Large intestine (tissue), 3 donors: ENCODE measurements at regions not wholly inside any gene's neighbourhood (a gene's known extent, or its start where the extent isn't known, plus 50 kb on each side); places are given as distances from the start of the nearest gene placed in this dataset.

Experiments
- DNase-seq, 2 donors: peaks; one replicate each; pipeline versions ENCODE4 v3.0.0 to v3.0.0-alpha.2; 2013
- H3K27ac ChIP-seq: one replicate; pipeline ENCODE4 v1.5.1; 2013; ENCODE audit warnings: low read length
- H3K27me3 ChIP-seq: 2 replicates; pipeline ENCODE4 v1.6.1; 2013; ENCODE audit warnings: low read length; ENCODE audit not compliant: control insufficient read depth, insufficient read depth
- H3K36me3 ChIP-seq: 2 replicates; pipeline ENCODE4 v1.6.1; 2013; ENCODE audit warnings: low read length; ENCODE audit not compliant: control insufficient read depth, insufficient read depth
- H3K4me1 ChIP-seq: one replicate; pipeline ENCODE4 v1.6.1; 2013; ENCODE audit warnings: low read length; ENCODE audit not compliant: control insufficient read depth, insufficient read depth
- H3K4me3 ChIP-seq: one replicate; pipeline ENCODE4 v1.5.1; 2013; ENCODE audit warnings: low read length
- H3K9me3 ChIP-seq: one replicate; pipeline ENCODE4 v1.6.1; 2013; ENCODE audit warnings: mild to moderate bottlenecking, low read depth, low read length, moderate library complexity; ENCODE audit not compliant: control insufficient read depth
- WGBS: methylation state at CpG from one replicate; pipeline ENCODE4 v1.1.5; 2013; ENCODE audit warnings: low lambda C conversion rate; ENCODE audit not compliant: insufficient coverage; 5-methylcytosine and 5-hydroxymethylcytosine counted together

GRCh38 chr16:26276289-26276688 lies 584.5 kb downstream of the HS3ST4 start:
- no peaks in the 10 kb centered on the region for H3K4me1 ChIP-seq
- no peak overlapping the region for H3K27ac ChIP-seq
- H3K4me3 ChIP-seq, result no peak overlapping the region
- no peaks in the 10 kb centered on the region for H3K36me3 ChIP-seq
- H3K9me3 ChIP-seq, result no peaks in the 10 kb centered on the region
- no CpG with 5 or more reads among the region's 4 CpGs for WGBS
- no peaks in the 10 kb centered on the region for H3K27me3 ChIP-seq
- no peak for DNase-seq

GRCh38 chr16:26281381-26282110 lies 589.8 kb downstream of the HS3ST4 start:
- whole genome bisulfite sequencing, result 20% methylated on average over 1 of the region's 8 CpGs
- Histone ChIP-seq H3K27me3 (no peaks in the 10 kb centered on the region), H3K36me3 (no peaks in the 10 kb centered on the region), H3K4me3 (no peak overlapping the region), H3K27ac (peak overlapping the region; percentile 16), H3K4me1 (peaks cover 10% of the 10 kb centered on the region), H3K9me3 (no peaks in the 10 kb centered on the region)
- peak; percentile 56 to 82 for DNase-seq

GRCh38 chr16:26295625-26296304 lies 604.0 kb downstream of the HS3ST4 start:
- DNase-seq, result no peak
- no peaks in the 10 kb centered on the region for H3K27me3 ChIP-seq
- 93% methylated on average over 2 of the region's 12 CpGs for WGBS

GRCh38 chr16:26301516-26301915 lies 609.8 kb downstream of the HS3ST4 start:
- WGBS, result 83% methylated on average over 2 of the region's 2 CpGs

More at GRCh38 chr16:26295625-26296304, 604.0 kb downstream of the HS3ST4 start:
- no peaks in the 10 kb centered on the region for H3K9me3 ChIP-seq
- no peak overlapping the region for H3K4me3 ChIP-seq
- no peak overlapping the region for H3K27ac ChIP-seq
- no peaks in the 10 kb centered on the region for H3K36me3 ChIP-seq
- H3K4me1 ChIP-seq, result no peaks in the 10 kb centered on the region

GRCh38 chr16:26316683-26317464 lies 625.1 kb downstream of the HS3ST4 start:
- Histone ChIP-seq H3K27me3 (no peaks in the 10 kb centered on the region), H3K4me1 (no peaks in the 10 kb centered on the region), H3K27ac (no peak overlapping the region), H3K36me3 (no peaks in the 10 kb centered on the region), H3K9me3 (no peaks in the 10 kb centered on the region), H3K4me3 (no peak overlapping the region)
- no peak for DNase-seq
- WGBS, result 93% methylated on average over 4 of the region's 12 CpGs

More at GRCh38 chr16:26301516-26301915, 609.8 kb downstream of the HS3ST4 start:
- Histone ChIP-seq H3K4me1 (no peaks in the 10 kb centered on the region), H3K9me3 (no peaks in the 10 kb centered on the region), H3K27me3 (no peaks in the 10 kb centered on the region), H3K27ac (no peak overlapping the region), H3K4me3 (no peak overlapping the region), H3K36me3 (no peaks in the 10 kb centered on the region)
- no peak for DNase-seq

GRCh38 chr16:26317885-26318284 lies 626.1 kb downstream of the HS3ST4 start:
- Histone ChIP-seq H3K36me3 (no peaks in the 10 kb centered on the region), H3K27ac (no peak overlapping the region), H3K4me3 (no peak overlapping the region), H3K9me3 (no peaks in the 10 kb centered on the region), H3K27me3 (no peaks in the 10 kb centered on the region), H3K4me1 (no peaks in the 10 kb centered on the region)
- DNase-seq, result no peak

- no peaks in the 10 kb centered on the region for H3K36me3 ChIP-seq
- WGBS, result 100% methylated on average over 1 of the region's 1 CpG
- no peaks in the 10 kb centered on the region for H3K9me3 ChIP-seq
- no peak overlapping the region for H3K4me3 ChIP-seq
- DNase-seq, result no peak
- no peak overlapping the region for H3K27ac ChIP-seq
- no peaks in the 10 kb centered on the region for H3K27me3 ChIP-seq
- peaks cover 18% of the 10 kb centered on the region for H3K4me1 ChIP-seq
Observed at GRCh38 chr16:26330654-26331053, 638.9 kb downstream of the HS3ST4 start.

GRCh38 chr16:26334218-26335111 lies 642.7 kb downstream of the HS3ST4 start:
- WGBS, result 14% methylated on average over 1 of the region's 8 CpGs

GRCh38 chr16:26335236-26335853 lies 643.6 kb downstream of the HS3ST4 start:
- Histone ChIP-seq H3K4me3 (no peak overlapping the region), H3K4me1 (peaks cover 22% of the 10 kb centered on the region), H3K27ac (no peak overlapping the region), H3K27me3 (no peaks in the 10 kb centered on the region), H3K36me3 (no peaks in the 10 kb centered on the region), H3K9me3 (no peaks in the 10 kb centered on the region)
- peak; percentile 27 to 72 for DNase-seq
- WGBS, result no CpG with 5 or more reads among the region's 6 CpGs

More at GRCh38 chr16:26334218-26335111, 642.7 kb downstream of the HS3ST4 start:
- DNase-seq, result peak in 1 of 2 donors; percentile 30
- no peaks in the 10 kb centered on the region for H3K9me3 ChIP-seq
- no peaks in the 10 kb centered on the region for H3K36me3 ChIP-seq
- H3K27me3 ChIP-seq, result no peaks in the 10 kb centered on the region
- no peak overlapping the region for H3K4me3 ChIP-seq
- no peak overlapping the region for H3K27ac ChIP-seq
- peaks cover 22% of the 10 kb centered on the region for H3K4me1 ChIP-seq
